Tibial nerve (tissue), 4 donors: ENCODE measurements at regions not wholly inside any gene's neighbourhood (a gene's known extent, or its start where the extent isn't known, plus 50 kb on each side); places are given as distances from the start of the nearest gene placed in this dataset.

Experiments used
- EP300 ChIP-seq, 2 donors: sonication (generic); formaldehyde crosslinking; IDR thresholded peaks; one replicate each; pipeline ENCODE4 v1.6.1; 2017; ENCODE audit warnings: antibody characterized with exemption in 2 of 2, mild to moderate bottlenecking in 1 of 2
- POLR2A ChIP-seq, 2 donors: fragments of 450-650 bp; IDR thresholded peaks; one replicate each; pipeline ENCODE4 v1.6.1; 2017; ENCODE audit warnings: antibody characterized with exemption in 2 of 2, mild to moderate bottlenecking in 2 of 2, moderate library complexity in 2 of 2
- TF ChIP-seq, protein P1 (sequence below), 5 experiments: fragments of 200-600 bp in 3 of 5; fragments of 450-650 bp in 2 of 5; sonication (generic) in 3 of 5; IDR thresholded peaks; one replicate each; pipeline ENCODE4 v1.5.1; 2016 to 2019; ENCODE audit warnings: antibody characterized with exemption in 5 of 5, mild to moderate bottlenecking in 3 of 5, moderate library complexity in 2 of 5

DNA sequence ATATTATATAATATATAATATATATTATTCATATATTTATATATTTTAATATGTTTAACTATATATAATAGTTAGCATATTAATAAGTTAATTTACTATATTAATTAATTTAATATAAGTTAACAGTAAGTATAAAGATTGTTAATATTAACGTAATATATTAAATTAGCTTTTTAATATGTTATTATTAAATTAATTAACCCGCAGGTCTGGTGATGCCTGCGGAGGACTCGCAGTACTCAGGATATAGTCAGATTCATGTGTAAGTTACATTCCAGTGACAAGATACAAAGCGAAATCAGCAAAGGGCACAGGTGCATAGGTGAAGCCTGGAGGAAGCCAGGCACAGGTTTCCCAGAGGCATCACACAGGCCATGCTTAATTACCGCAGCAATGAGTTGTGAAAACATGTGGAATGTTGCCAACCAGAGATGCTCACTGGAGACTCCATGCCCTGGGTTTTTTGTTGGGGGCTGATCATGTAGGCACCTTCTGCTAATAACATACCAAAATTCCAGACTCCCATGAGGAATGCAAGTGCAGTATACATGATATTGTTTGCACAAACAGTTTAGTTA is 130.4 kb upstream of the MPHOSPH6 start:
- TF ChIP-seq, protein P1, sequence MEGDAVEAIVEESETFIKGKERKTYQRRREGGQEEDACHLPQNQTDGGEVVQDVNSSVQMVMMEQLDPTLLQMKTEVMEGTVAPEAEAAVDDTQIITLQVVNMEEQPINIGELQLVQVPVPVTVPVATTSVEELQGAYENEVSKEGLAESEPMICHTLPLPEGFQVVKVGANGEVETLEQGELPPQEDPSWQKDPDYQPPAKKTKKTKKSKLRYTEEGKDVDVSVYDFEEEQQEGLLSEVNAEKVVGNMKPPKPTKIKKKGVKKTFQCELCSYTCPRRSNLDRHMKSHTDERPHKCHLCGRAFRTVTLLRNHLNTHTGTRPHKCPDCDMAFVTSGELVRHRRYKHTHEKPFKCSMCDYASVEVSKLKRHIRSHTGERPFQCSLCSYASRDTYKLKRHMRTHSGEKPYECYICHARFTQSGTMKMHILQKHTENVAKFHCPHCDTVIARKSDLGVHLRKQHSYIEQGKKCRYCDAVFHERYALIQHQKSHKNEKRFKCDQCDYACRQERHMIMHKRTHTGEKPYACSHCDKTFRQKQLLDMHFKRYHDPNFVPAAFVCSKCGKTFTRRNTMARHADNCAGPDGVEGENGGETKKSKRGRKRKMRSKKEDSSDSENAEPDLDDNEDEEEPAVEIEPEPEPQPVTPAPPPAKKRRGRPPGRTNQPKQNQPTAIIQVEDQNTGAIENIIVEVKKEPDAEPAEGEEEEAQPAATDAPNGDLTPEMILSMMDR (IDR thresholded peaks at IDR 0.05), result no peak
- TF ChIP-seq POLR2A (IDR thresholded peaks at IDR 0.05), result no peak
- no peak for TF ChIP-seq EP300 (IDR thresholded peaks at IDR 0.05)
